HG02981 (cell line): ENCODE measurements at regions not wholly inside any gene's neighbourhood (a gene's known extent, or its start where the extent isn't known, plus 50 kb on each side); places are given as distances from the start of the nearest gene placed in this dataset.
A peak's percentile ranks its signal among the peaks of the same experiment; 100 is the strongest.
"Not testable (repeated sequence)": the region's sequence is repeated elsewhere in the genome, so short reads cannot be mapped to it uniquely, and the experiment has no call there.

ENCODE experiments used
- ATAC-seq: cut with Tn5 transposase; IDR thresholded peaks from one replicate; pipeline ENCODE4 v1.9.1; 2021; ENCODE audit warnings: mild to moderate bottlenecking, moderate library complexity; ENCODE audit not compliant: unreplicated experiment

GRCh38 chr10:109214891-109215290 is 708.4 kb downstream of the XPNPEP1 start:
- not testable (repeated sequence) for ATAC-seq

- no peak for ATAC-seq
These were observed 716.0 kb downstream of the XPNPEP1 start for GRCh38 chr10:109207361-109207760.

GRCh38 chr10:109205929-109206585 is 717.3 kb downstream of the XPNPEP1 start:
- peak; percentile 54 for ATAC-seq

GRCh38 chr10:109203646-109204353 is 719.5 kb downstream of the XPNPEP1 start:
- ATAC-seq, result no peak

- no peak for ATAC-seq
These were observed 721.2 kb downstream of the XPNPEP1 start for GRCh38 chr10:109202111-109202510.

GRCh38 chr10:109200646-109201045 is 722.7 kb downstream of the XPNPEP1 start:
- ATAC-seq, result no peak

- ATAC-seq, result no peak
These were observed 731.5 kb downstream of the XPNPEP1 start for GRCh38 chr10:109191823-109192222.

- ATAC-seq, result no peak
These were observed 732.0 kb downstream of the XPNPEP1 start for GRCh38 chr10:109191341-109191740.

GRCh38 chr10:109187677-109188076 is 735.6 kb downstream of the XPNPEP1 start:
- no peak for ATAC-seq

GRCh38 chr10:109183366-109183765 is 739.9 kb downstream of the XPNPEP1 start:
- ATAC-seq, result no peak

- ATAC-seq, result no peak
These were observed 744.7 kb downstream of the XPNPEP1 start for GRCh38 chr10:109178591-109178990.

GRCh38 chr10:109174526-109174925 is 748.8 kb downstream of the XPNPEP1 start:
- ATAC-seq, result no peak

- ATAC-seq, result no peak
These were observed 749.4 kb downstream of the XPNPEP1 start for GRCh38 chr10:109173937-109174336.

- ATAC-seq, result no peak
These were observed 750.2 kb downstream of the XPNPEP1 start for GRCh38 chr10:109173121-109173520.

GRCh38 chr10:109166935-109167334 is 756.4 kb downstream of the XPNPEP1 start:
- ATAC-seq, result no peak

GRCh38 chr10:109159351-109159750 is 764.0 kb downstream of the XPNPEP1 start:
- no peak for ATAC-seq

GRCh38 chr10:109156396-109156795 is 766.9 kb downstream of the XPNPEP1 start:
- ATAC-seq, result no peak

- ATAC-seq, result no peak
These were observed 773.5 kb downstream of the XPNPEP1 start for GRCh38 chr10:109149666-109150350.

- no peak for ATAC-seq
These were observed 795.9 kb downstream of the XPNPEP1 start for GRCh38 chr10:109127363-109127762.

GRCh38 chr10:109126541-109126940 is 796.8 kb downstream of the XPNPEP1 start:
- ATAC-seq, result no peak

GRCh38 chr10:109126016-109126415 is 797.3 kb downstream of the XPNPEP1 start:
- ATAC-seq, result no peak

GRCh38 chr10:109115179-109115578 is 808.1 kb downstream of the XPNPEP1 start:
- no peak for ATAC-seq
